Gastrocnemius medialis (tissue), 4 donors: ENCODE measurements at regions not wholly inside any gene's neighbourhood (a gene's known extent, or its start where the extent isn't known, plus 50 kb on each side); places are given as distances from the start of the nearest gene placed in this dataset.

Source experiments
- CTCF ChIP-seq, 5 experiments: fragments of 450-650 bp in 3 of 5; fragments of 200-600 bp in 2 of 5; sonication (generic) in 2 of 5; IDR thresholded peaks in 4 of 5; conservative IDR thresholded peaks in 1 of 5; 1 replicate in 4 of 5; 2 replicates in 1 of 5; pipeline ENCODE4 v1.5.1; 2016 to 2019; ENCODE audit warnings: antibody characterized with exemption in 5 of 5, mild to moderate bottlenecking in 3 of 5, moderate library complexity in 3 of 5
- POLR2A ChIP-seq, 2 donors: fragments of 450-650 bp; IDR thresholded peaks; one replicate each; pipeline ENCODE4 v1.6.1; 2017; ENCODE audit warnings: antibody characterized with exemption in 2 of 2, mild to moderate bottlenecking in 2 of 2, moderate library complexity in 2 of 2

GRCh38 chr3:30538791-30539190, 67.6 kb upstream of the TGFBR2 start:
- TF ChIP-seq CTCF (IDR thresholded peaks at IDR 0.05 in 4 of 5, conservative IDR thresholded peaks at IDR 0.05 in 1 of 5) (no peak), POLR2A (IDR thresholded peaks at IDR 0.05) (no peak)
